ENCODE measurements at regions not wholly inside any gene's neighbourhood (a gene's known extent, or its start where the extent isn't known, plus 50 kb on each side); places are given as distances from the start of the nearest gene placed in this dataset.

- Histone ChIP-seq H2AFZ (peak overlapping the region; percentile 43; the same call in 1 of the 2 replicates), H3K27me3 (ENCODE audit: insufficient read depth) (no peaks in the 10 kb centered on the region), H3K36me3 (ENCODE audit: insufficient read depth) (no peaks in the 10 kb centered on the region), H3K4me2 (no peak overlapping the region), H3F3A (replicated peaks; ENCODE audit: low read depth) (no peaks in the 10 kb centered on the region), H3K4me1 (ENCODE audit: insufficient read depth) (no peaks in the 10 kb centered on the region), H3K27ac (ENCODE audit: low read depth) (no peak overlapping the region), H4K20me1 (replicated peaks; ENCODE audit: insufficient read depth) (no peaks in the 10 kb centered on the region), H3K79me2 (replicated peaks; ENCODE audit: insufficient read depth) (no peaks in the 10 kb centered on the region), H3K9me2 (ENCODE audit: insufficient read depth) (0 out of 2 replicates have a peak, but pooled peaks cover 2% of the 10 kb centered on the region), H3K4me3 (no peak overlapping the region)
- no peaks in the 10 kb centered on the region for H3K4me1 Mint-ChIP-seq
- no peak for DNase-seq (ENCODE audit: low spot score)
- no peak for ATAC-seq
- TF ChIP-seq EZH2phosphoT487 (IDR thresholded peaks at IDR 0.05; ENCODE audit: unreplicated experiment) (no peak), ETS1 (IDR thresholded peaks at IDR 0.05) (no peak), ZNF462 (CRISPR knock-in tag; IDR thresholded peaks at IDR 0.05) (no peak), STAT1 (IDR thresholded peaks at IDR 0.05; ENCODE audit: unreplicated experiment) (no peak), ZNF331 (CRISPR knock-in tag; IDR thresholded peaks at IDR 0.05; ENCODE audit: low read depth) (no peak), ZNF114 (CRISPR knock-in tag; IDR thresholded peaks at IDR 0.05) (no peak), JUNB (IDR thresholded peaks at IDR 0.05; ENCODE audit: unreplicated experiment) (no peak), CREB1 (CRISPR knock-in tag; IDR thresholded peaks at IDR 0.05; ENCODE audit: low read depth) (no peak), NANOG (IDR thresholded peaks at IDR 0.05; ENCODE audit: borderline replicate concordance) (no peak), EZH2 (IDR thresholded peaks at IDR 0.05; ENCODE audit: low read depth, unreplicated experiment) (no peak), POLR2AphosphoS5 (IDR thresholded peaks at IDR 0.05; ENCODE audit: low read depth) (no peak)
- TF ChIP-seq, protein P1, sequence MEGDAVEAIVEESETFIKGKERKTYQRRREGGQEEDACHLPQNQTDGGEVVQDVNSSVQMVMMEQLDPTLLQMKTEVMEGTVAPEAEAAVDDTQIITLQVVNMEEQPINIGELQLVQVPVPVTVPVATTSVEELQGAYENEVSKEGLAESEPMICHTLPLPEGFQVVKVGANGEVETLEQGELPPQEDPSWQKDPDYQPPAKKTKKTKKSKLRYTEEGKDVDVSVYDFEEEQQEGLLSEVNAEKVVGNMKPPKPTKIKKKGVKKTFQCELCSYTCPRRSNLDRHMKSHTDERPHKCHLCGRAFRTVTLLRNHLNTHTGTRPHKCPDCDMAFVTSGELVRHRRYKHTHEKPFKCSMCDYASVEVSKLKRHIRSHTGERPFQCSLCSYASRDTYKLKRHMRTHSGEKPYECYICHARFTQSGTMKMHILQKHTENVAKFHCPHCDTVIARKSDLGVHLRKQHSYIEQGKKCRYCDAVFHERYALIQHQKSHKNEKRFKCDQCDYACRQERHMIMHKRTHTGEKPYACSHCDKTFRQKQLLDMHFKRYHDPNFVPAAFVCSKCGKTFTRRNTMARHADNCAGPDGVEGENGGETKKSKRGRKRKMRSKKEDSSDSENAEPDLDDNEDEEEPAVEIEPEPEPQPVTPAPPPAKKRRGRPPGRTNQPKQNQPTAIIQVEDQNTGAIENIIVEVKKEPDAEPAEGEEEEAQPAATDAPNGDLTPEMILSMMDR (conservative IDR thresholded peaks at IDR 0.05; ENCODE audit: low read depth in 2 of 2) = no peak
- TF ChIP-seq, protein P2, sequence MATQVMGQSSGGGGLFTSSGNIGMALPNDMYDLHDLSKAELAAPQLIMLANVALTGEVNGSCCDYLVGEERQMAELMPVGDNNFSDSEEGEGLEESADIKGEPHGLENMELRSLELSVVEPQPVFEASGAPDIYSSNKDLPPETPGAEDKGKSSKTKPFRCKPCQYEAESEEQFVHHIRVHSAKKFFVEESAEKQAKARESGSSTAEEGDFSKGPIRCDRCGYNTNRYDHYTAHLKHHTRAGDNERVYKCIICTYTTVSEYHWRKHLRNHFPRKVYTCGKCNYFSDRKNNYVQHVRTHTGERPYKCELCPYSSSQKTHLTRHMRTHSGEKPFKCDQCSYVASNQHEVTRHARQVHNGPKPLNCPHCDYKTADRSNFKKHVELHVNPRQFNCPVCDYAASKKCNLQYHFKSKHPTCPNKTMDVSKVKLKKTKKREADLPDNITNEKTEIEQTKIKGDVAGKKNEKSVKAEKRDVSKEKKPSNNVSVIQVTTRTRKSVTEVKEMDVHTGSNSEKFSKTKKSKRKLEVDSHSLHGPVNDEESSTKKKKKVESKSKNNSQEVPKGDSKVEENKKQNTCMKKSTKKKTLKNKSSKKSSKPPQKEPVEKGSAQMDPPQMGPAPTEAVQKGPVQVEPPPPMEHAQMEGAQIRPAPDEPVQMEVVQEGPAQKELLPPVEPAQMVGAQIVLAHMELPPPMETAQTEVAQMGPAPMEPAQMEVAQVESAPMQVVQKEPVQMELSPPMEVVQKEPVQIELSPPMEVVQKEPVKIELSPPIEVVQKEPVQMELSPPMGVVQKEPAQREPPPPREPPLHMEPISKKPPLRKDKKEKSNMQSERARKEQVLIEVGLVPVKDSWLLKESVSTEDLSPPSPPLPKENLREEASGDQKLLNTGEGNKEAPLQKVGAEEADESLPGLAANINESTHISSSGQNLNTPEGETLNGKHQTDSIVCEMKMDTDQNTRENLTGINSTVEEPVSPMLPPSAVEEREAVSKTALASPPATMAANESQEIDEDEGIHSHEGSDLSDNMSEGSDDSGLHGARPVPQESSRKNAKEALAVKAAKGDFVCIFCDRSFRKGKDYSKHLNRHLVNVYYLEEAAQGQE (IDR thresholded peaks at IDR 0.05; ENCODE audit: unreplicated experiment) = no peak
- no peaks in the 10 kb centered on the region for H3K9me3 Mint-ChIP-seq
- peaks cover 6% of the 10 kb centered on the region for H3K27me3 Mint-ChIP-seq (ENCODE audit: insufficient read depth, low read depth, poor library complexity)
- peak overlapping the region; percentile 83; the same call in 1 of the 2 replicates for H3K27ac Mint-ChIP-seq
- H3K4me3 Mint-ChIP-seq = no peak overlapping the region
- H3K36me3 Mint-ChIP-seq (ENCODE audit: low read depth) = no peaks in the 10 kb centered on the region
Measured at GRCh38 chr4:158007566-158007965, 165.3 kb downstream of the GASK1B start.
